ENCODE measurements at regions not wholly inside any gene's neighbourhood (a gene's known extent, or its start where the extent isn't known, plus 50 kb on each side); places are given as distances from the start of the nearest gene placed in this dataset.

DNA sequence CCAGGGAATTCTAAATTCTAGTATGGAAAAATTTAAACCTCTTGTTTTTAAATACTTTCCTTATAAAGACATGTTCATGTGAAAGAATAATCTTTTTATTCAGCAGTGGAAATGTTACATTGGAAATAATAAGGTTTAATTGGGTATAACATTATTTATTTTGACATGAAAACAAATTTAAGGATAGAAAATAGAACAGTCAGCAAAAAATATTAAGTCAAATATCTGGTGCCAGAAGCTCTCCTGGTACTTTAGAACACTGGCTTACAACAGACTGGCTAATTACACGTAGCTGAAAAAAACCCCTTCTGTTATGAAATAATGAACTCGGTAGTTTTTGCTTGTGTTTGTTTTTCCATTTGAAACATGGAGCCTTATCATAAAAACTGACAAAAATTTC, 447.9 kb downstream of the DSEL start:
- Histone ChIP-seq H3K79me2 (no peaks in the 10 kb centered on the region), H3K9ac (no peak overlapping the region), H3K27me3 (ENCODE audit: control insufficient read depth, insufficient read depth, low read length) (no peaks in the 10 kb centered on the region), H2AFZ (no peak overlapping the region), H3K4me2 (ENCODE audit: low read length) (no peak overlapping the region), H3K27ac (no peak overlapping the region), H3K36me3 (ENCODE audit: control insufficient read depth, insufficient read depth, low read length) (no peaks in the 10 kb centered on the region), H3K4me3 (ENCODE audit: low read depth, low read length) (no peak overlapping the region), H3K9me3 (ENCODE audit: control insufficient read depth, low read length) (no peaks in the 10 kb centered on the region), H3K4me1 (no peaks in the 10 kb centered on the region)
- TF ChIP-seq, protein P1, sequence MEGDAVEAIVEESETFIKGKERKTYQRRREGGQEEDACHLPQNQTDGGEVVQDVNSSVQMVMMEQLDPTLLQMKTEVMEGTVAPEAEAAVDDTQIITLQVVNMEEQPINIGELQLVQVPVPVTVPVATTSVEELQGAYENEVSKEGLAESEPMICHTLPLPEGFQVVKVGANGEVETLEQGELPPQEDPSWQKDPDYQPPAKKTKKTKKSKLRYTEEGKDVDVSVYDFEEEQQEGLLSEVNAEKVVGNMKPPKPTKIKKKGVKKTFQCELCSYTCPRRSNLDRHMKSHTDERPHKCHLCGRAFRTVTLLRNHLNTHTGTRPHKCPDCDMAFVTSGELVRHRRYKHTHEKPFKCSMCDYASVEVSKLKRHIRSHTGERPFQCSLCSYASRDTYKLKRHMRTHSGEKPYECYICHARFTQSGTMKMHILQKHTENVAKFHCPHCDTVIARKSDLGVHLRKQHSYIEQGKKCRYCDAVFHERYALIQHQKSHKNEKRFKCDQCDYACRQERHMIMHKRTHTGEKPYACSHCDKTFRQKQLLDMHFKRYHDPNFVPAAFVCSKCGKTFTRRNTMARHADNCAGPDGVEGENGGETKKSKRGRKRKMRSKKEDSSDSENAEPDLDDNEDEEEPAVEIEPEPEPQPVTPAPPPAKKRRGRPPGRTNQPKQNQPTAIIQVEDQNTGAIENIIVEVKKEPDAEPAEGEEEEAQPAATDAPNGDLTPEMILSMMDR (IDR thresholded peaks at IDR 0.05), result no peak

GRCh38 chr18:67047334-67047733, 443.4 kb upstream of the CDH19 start:
- no peak overlapping the region for H3K9ac ChIP-seq
- no peak overlapping the region for H2AFZ ChIP-seq
- no peak overlapping the region for H3K4me3 ChIP-seq (ENCODE audit: low read depth, low read length)
- H3K27me3 ChIP-seq (ENCODE audit: control insufficient read depth, insufficient read depth, low read length), result no peaks in the 10 kb centered on the region
- no peak overlapping the region for H3K4me2 ChIP-seq (ENCODE audit: low read length)
- TF ChIP-seq, protein P1 (IDR thresholded peaks at IDR 0.05), result no peak
- no peak overlapping the region for H3K27ac ChIP-seq
- H3K79me2 ChIP-seq, result no peaks in the 10 kb centered on the region
- no peaks in the 10 kb centered on the region for H3K36me3 ChIP-seq (ENCODE audit: control insufficient read depth, insufficient read depth, low read length)
- H3K9me3 ChIP-seq (ENCODE audit: control insufficient read depth, low read length), result no peaks in the 10 kb centered on the region
- H3K4me1 ChIP-seq, result no peaks in the 10 kb centered on the region

- H3K27me3 ChIP-seq (ENCODE audit: control insufficient read depth, insufficient read depth, low read length), result no peaks in the 10 kb centered on the region
- no peaks in the 10 kb centered on the region for H3K79me2 ChIP-seq
- H3K9ac ChIP-seq, result no peak overlapping the region
- no peak overlapping the region for H3K27ac ChIP-seq
- no peak overlapping the region for H2AFZ ChIP-seq
- H3K4me1 ChIP-seq, result no peaks in the 10 kb centered on the region
- no peaks in the 10 kb centered on the region for H3K36me3 ChIP-seq (ENCODE audit: control insufficient read depth, insufficient read depth, low read length)
- TF ChIP-seq, protein P1 (IDR thresholded peaks at IDR 0.05), result no peak
- H3K4me2 ChIP-seq (ENCODE audit: low read length), result no peak overlapping the region
- H3K4me3 ChIP-seq (ENCODE audit: low read depth, low read length), result no peak overlapping the region
- no peaks in the 10 kb centered on the region for H3K9me3 ChIP-seq (ENCODE audit: control insufficient read depth, low read length)
These were observed 439.4 kb upstream of the CDH19 start for GRCh38 chr18:67043276-67043675.

GRCh38 chr18:67041334-67041733, 437.4 kb upstream of the CDH19 start:
- H3K27me3 ChIP-seq (ENCODE audit: control insufficient read depth, insufficient read depth, low read length), result no peaks in the 10 kb centered on the region
- no peak overlapping the region for H3K27ac ChIP-seq
- no peaks in the 10 kb centered on the region for H3K79me2 ChIP-seq
- TF ChIP-seq, protein P1 (IDR thresholded peaks at IDR 0.05), result no peak
- no peaks in the 10 kb centered on the region for H3K9me3 ChIP-seq (ENCODE audit: control insufficient read depth, low read length)
- no peak overlapping the region for H2AFZ ChIP-seq
- H3K9ac ChIP-seq, result no peak overlapping the region
- no peaks in the 10 kb centered on the region for H3K4me1 ChIP-seq
- H3K4me3 ChIP-seq (ENCODE audit: low read depth, low read length), result no peak overlapping the region
- no peaks in the 10 kb centered on the region for H3K36me3 ChIP-seq (ENCODE audit: control insufficient read depth, insufficient read depth, low read length)
- H3K4me2 ChIP-seq (ENCODE audit: low read length), result no peak overlapping the region

GRCh38 chr18:67035026-67035425, 431.1 kb upstream of the CDH19 start:
- no peaks in the 10 kb centered on the region for H3K79me2 ChIP-seq
- H3K4me2 ChIP-seq (ENCODE audit: low read length), result no peak overlapping the region
- no peaks in the 10 kb centered on the region for H3K36me3 ChIP-seq (ENCODE audit: control insufficient read depth, insufficient read depth, low read length)
- H3K4me1 ChIP-seq, result no peaks in the 10 kb centered on the region
- no peak overlapping the region for H3K9ac ChIP-seq
- no peak overlapping the region for H3K4me3 ChIP-seq (ENCODE audit: low read depth, low read length)
- H3K27me3 ChIP-seq (ENCODE audit: control insufficient read depth, insufficient read depth, low read length), result no peaks in the 10 kb centered on the region
- TF ChIP-seq, protein P1 (IDR thresholded peaks at IDR 0.05), result no peak
- H3K9me3 ChIP-seq (ENCODE audit: control insufficient read depth, low read length), result no peaks in the 10 kb centered on the region
- no peak overlapping the region for H3K27ac ChIP-seq
- no peak overlapping the region for H2AFZ ChIP-seq
